Glomerular visceral epithelial cell (primary cell): ENCODE measurements at regions not wholly inside any gene's neighbourhood (a gene's known extent, or its start where the extent isn't known, plus 50 kb on each side); places are given as distances from the start of the nearest gene placed in this dataset.
"Not testable (repeated sequence)": the region's sequence is repeated elsewhere in the genome, so short reads cannot be mapped to it uniquely, and the experiment has no call there.

Experiments used
- DNase-seq: peaks from one replicate; pipeline ENCODE4 v3.0.0-alpha.2; 2016; ENCODE audit errors: extremely low spot score

- DNase-seq: no peak
Measured at GRCh38 chr4:155450676-155451075, 73.9 kb upstream of the MAP9 start.

GRCh38 chr4:155445306-155445705 lies 68.5 kb upstream of the MAP9 start:
- DNase-seq: no peak

GRCh38 chr4:155444721-155445120 lies 68.0 kb upstream of the MAP9 start:
- no peak for DNase-seq

- DNase-seq: peak; percentile 72
Measured at GRCh38 chr4:155442267-155443105, 65.7 kb upstream of the MAP9 start.

- DNase-seq: no peak
Measured at GRCh38 chr4:155441475-155441874, 64.7 kb upstream of the MAP9 start.

- not testable (repeated sequence) for DNase-seq
Measured at GRCh38 chr4:155439760-155440159, 63.0 kb upstream of the MAP9 start.

GRCh38 chr4:155434904-155435303 lies 58.1 kb upstream of the MAP9 start:
- DNase-seq: no peak

- DNase-seq: no peak
Measured at GRCh38 chr4:155434366-155434765, 57.6 kb upstream of the MAP9 start.

- DNase-seq: peak; percentile 4
Measured at GRCh38 chr4:155433636-155434360, 57.0 kb upstream of the MAP9 start.

- no peak for DNase-seq
Measured at GRCh38 chr4:155430895-155431795, 54.4 kb upstream of the MAP9 start.

- DNase-seq: no peak
Measured at GRCh38 chr4:155428128-155428527, 51.4 kb upstream of the MAP9 start.

GRCh38 chr4:155426953-155427352 lies 50.2 kb upstream of the MAP9 start:
- no peak for DNase-seq
